Stimulated activated effector memory CD8-positive, alpha-beta T cell treated with anti-CD3 and anti-CD28 coated beads, Interleukin-12 subunit alpha, Interleukin-12 subunit beta, amount 100 ng/mL, for 72 hours (primary cell): ENCODE measurements at regions not wholly inside any gene's neighbourhood (a gene's known extent, or its start where the extent isn't known, plus 50 kb on each side); places are given as distances from the start of the nearest gene placed in this dataset.
A peak's percentile ranks its signal among the peaks of the same experiment; 100 is the strongest.
"Not testable (repeated sequence)": the region's sequence is repeated elsewhere in the genome, so short reads cannot be mapped to it uniquely, and the experiment has no call there.

Experiments used
- ATAC-seq: fragments of 150-1000 bp; cut with Tn5 transposase; 2 replicates; pipeline ENCODE4 v1.10.0; 2021
- DNase-seq, 2 donors: peaks; one replicate each; pipeline ENCODE4 v3.0.0; 2021 to 2022; ENCODE audit warnings: low spot score in 2 of 2
- H3K27ac Mint-ChIP-seq: one replicate; pipeline ENCODE4 v1.8.0; 2022; ENCODE audit warnings: mild to moderate bottlenecking, mixed read lengths
- H3K36me3 Mint-ChIP-seq: one replicate; pipeline ENCODE4 v1.8.0; 2022; ENCODE audit warnings: mild to moderate bottlenecking, mixed read lengths
- H3K4me1 Mint-ChIP-seq: one replicate; pipeline ENCODE4 v1.8.0; 2022; ENCODE audit warnings: mixed read lengths
- H3K4me3 Mint-ChIP-seq: one replicate; pipeline ENCODE4 v1.8.0; 2022; ENCODE audit warnings: mild to moderate bottlenecking, mixed read lengths
- H3K9me3 Mint-ChIP-seq: one replicate; pipeline ENCODE4 v1.8.0; 2022; ENCODE audit warnings: mixed read lengths

DNA sequence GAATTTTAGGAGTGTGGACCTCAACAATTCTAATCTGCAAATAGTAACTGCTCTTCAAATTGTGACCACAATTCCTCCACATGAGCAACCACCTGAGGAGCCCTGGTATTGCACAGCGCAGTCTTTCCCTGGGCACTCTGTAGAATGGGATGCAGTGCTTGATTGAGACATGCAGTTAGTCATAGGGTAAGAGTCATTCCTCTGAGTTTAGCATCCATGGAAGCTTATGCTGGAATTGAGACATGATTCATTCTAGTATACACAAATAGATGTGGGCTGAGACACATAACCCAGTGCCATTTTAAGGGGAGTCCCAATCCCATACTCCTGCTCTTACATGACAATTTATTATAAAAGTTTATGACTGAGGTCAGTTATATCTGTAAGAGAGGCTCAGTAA, 582.3 kb upstream of the CNTNAP2 start:
- no peak overlapping the region for H3K27ac Mint-ChIP-seq
- no peak for ATAC-seq
- DNase-seq = no peak
- H3K36me3 Mint-ChIP-seq = no peaks in the 10 kb centered on the region
- no peaks in the 10 kb centered on the region for H3K4me1 Mint-ChIP-seq
- H3K9me3 Mint-ChIP-seq = peaks cover 13% of the 10 kb centered on the region
- no peak overlapping the region for H3K4me3 Mint-ChIP-seq

DNA sequence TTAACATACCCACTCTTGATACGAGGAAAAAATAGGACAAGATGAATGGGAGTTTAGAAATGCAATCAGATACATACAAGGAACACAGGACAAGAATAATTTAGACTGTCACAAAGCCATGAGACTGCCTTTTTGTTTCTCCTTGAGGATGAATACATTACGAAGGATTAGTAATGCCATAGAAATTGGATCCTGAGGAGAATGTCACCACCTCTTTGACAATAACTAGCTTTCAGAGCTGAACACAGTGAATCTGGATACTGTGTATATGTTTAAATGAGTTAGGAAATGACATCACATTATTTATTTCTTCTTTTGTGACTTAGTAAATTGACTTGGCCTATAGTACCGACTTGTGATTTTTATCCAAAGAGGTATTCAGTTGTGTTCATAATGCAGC, 596.3 kb upstream of the CNTNAP2 start:
- Mint-ChIP-seq H3K36me3 (no peaks in the 10 kb centered on the region), H3K27ac (no peak overlapping the region), H3K4me3 (no peak overlapping the region), H3K4me1 (no peaks in the 10 kb centered on the region), H3K9me3 (peaks cover 6% of the 10 kb centered on the region)
- DNase-seq = no peak
- no peak for ATAC-seq

DNA sequence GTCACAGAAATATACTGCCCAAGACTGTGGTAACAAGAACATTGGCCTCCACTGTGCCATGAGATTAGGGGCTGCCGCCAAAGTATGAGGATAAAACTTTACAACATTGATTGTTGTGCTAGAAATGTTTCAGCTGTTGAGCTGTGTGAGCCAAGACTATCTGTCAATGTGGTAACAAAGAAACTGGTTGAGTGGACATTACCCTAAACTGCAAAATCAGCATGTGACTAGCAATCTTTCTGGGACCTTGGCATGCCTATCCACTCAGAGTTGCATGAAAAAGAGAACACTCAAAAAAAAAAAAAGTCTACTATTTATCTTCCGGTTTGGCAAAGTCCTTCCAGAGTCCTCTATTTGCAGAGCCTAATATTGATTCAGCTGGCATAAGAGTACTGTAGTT, 605.6 kb upstream of the CNTNAP2 start:
- DNase-seq (no peak), ATAC-seq (no peak)
- Mint-ChIP-seq H3K27ac (no peak overlapping the region), H3K4me1 (no peaks in the 10 kb centered on the region), H3K36me3 (no peaks in the 10 kb centered on the region), H3K9me3 (peaks cover 3% of the 10 kb centered on the region), H3K4me3 (no peak overlapping the region)

DNA sequence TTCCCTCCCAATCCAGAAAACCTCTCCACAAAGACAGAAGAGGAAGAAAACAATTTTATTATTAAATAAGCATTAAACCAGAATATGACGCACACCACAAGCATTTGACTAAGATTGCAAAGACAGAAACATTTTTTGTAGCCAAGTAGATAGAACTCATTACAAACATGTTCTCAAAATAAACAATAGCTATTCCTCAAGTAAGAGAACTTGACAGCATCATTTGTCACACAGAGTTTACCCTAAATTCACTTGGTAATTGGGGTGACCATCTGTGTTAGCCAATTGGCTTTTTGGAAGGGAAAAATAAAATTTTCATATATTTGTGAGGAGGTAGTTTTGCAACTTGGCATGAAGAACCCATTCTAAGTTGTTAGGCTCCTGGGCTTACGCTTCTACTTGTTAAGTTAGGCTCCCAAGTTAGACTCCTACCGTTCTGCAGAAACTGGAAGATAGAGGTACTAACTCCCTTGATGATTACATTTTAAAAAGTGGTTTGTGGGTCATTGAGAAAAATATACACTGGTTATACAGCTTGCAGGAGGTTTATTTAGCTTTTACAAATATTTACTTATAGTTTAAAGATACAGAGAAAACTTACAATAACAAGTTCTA, 618.6 kb upstream of the CNTNAP2 start:
- no peak overlapping the region for H3K4me3 Mint-ChIP-seq
- no peak for ATAC-seq
- no peak overlapping the region for H3K27ac Mint-ChIP-seq
- H3K36me3 Mint-ChIP-seq = no peaks in the 10 kb centered on the region
- H3K9me3 Mint-ChIP-seq = peaks cover 19% of the 10 kb centered on the region
- H3K4me1 Mint-ChIP-seq = no peaks in the 10 kb centered on the region
- DNase-seq = no peak

DNA sequence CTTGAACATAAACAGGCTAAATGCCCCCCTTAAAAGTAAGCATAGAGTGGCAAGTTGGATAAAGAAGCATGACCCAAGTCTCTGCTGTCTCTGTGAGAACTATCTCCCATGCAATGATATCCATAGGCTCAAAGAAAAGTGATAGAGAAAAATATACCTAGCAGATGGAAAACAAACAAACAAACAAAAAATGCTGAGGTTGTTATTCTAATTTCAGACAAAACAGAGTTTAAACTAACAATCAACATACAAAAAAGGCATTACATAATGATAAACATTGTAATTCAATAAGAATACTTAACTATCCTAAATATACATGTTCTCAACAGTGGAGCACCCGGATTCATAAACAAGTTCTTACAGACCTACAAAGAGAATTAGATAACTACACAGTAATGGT, 626.2 kb upstream of the CNTNAP2 start:
- Mint-ChIP-seq H3K9me3 (peaks cover 17% of the 10 kb centered on the region), H3K27ac (no peak overlapping the region), H3K4me1 (no peaks in the 10 kb centered on the region), H3K4me3 (no peak overlapping the region), H3K36me3 (no peaks in the 10 kb centered on the region)
- ATAC-seq (no peak), DNase-seq (no peak)

DNA sequence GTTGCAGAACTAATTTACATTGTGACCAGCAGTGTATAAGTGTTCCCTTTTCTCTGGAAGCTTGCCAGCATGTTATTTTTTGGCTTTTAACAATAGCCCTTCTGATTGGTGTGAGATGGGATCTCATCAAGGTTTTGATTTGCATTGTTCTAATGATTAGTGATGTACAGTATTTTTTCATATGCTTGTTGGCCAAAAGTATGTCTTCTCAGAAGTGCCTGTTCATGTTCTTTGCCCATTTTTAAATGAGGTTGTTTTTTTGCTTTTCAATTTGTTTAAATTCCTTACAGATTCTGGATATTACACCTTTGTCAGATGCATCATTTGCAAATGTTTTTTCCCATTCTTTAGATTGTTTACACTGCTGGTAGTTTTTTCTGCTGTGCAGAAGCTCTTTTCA, 627.0 kb upstream of the CNTNAP2 start:
- peaks cover 17% of the 10 kb centered on the region for H3K9me3 Mint-ChIP-seq
- ATAC-seq = no peak
- H3K4me1 Mint-ChIP-seq = no peaks in the 10 kb centered on the region
- H3K27ac Mint-ChIP-seq = no peak overlapping the region
- H3K36me3 Mint-ChIP-seq = no peaks in the 10 kb centered on the region
- no peak for DNase-seq
- no peak overlapping the region for H3K4me3 Mint-ChIP-seq

DNA sequence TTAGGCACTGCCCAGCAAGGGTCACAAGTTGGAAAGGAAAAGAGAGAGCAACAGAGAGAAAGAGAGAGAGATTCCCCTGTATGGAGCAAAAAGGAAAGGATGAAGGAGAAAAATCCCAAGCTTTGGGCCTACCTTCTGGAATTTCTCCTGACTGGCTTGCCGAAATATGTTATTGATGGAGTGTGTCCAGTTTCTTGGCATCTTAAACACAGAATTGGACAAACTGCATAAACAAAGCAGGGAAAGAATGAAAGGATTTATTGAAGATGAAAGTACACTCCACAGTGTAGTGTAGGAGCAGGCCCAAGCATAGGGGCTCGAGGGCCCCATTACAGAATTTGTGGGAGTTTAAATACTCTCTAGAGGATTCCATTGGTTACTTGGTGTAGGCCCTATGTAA, 627.8 kb upstream of the CNTNAP2 start:
- no peak for ATAC-seq
- no peak overlapping the region for H3K4me3 Mint-ChIP-seq
- peaks cover 13% of the 10 kb centered on the region for H3K9me3 Mint-ChIP-seq
- no peak for DNase-seq
- no peak overlapping the region for H3K27ac Mint-ChIP-seq
- H3K36me3 Mint-ChIP-seq = no peaks in the 10 kb centered on the region
- no peaks in the 10 kb centered on the region for H3K4me1 Mint-ChIP-seq

DNA sequence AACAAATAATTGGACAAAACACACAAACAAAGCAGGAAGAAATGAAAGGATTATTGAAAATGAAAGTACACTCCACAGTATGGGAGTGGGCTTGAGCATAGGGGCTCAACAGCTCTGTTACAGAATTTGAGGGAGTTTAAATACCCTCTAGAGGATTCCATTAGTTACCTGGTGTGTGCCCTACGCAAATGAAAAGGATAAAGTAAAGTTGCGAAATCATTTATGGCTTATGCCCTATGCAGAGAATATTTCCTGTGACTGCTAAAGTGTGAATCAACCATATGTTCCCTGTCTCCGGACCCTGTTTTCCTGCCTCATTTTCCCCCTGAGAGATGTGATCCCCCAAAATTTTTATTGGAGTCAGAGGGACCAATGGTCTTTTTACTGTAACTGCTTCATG, 634.6 kb upstream of the CNTNAP2 start:
- H3K9me3 Mint-ChIP-seq = peaks cover 8% of the 10 kb centered on the region
- DNase-seq = no peak
- no peaks in the 10 kb centered on the region for H3K36me3 Mint-ChIP-seq
- no peak overlapping the region for H3K27ac Mint-ChIP-seq
- no peaks in the 10 kb centered on the region for H3K4me1 Mint-ChIP-seq
- H3K4me3 Mint-ChIP-seq = no peak overlapping the region
- no peak for ATAC-seq

DNA sequence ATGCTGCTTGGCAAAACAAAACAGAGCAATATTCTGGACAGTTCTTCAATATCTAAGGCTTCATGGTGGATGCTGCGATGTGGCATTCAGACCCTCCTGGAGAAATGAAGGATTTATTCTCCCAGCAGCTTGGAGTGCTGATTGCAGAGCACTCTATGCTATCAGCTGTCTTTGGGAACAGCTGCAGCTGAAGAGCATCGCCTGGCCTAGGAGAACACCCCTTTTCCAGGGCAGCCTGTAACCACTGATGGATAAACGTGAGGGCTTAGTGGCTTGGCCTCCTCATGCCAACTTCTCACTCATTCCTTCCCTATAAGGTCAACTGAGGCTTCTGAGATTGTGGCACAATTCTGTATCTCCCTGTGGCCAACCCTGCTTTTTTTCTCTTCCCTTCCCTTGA, 638.1 kb upstream of the CNTNAP2 start:
- ATAC-seq = no peak
- Mint-ChIP-seq H3K4me1 (no peaks in the 10 kb centered on the region), H3K4me3 (no peak overlapping the region), H3K27ac (no peak overlapping the region), H3K36me3 (no peaks in the 10 kb centered on the region), H3K9me3 (peaks cover 14% of the 10 kb centered on the region)
- no peak for DNase-seq

DNA sequence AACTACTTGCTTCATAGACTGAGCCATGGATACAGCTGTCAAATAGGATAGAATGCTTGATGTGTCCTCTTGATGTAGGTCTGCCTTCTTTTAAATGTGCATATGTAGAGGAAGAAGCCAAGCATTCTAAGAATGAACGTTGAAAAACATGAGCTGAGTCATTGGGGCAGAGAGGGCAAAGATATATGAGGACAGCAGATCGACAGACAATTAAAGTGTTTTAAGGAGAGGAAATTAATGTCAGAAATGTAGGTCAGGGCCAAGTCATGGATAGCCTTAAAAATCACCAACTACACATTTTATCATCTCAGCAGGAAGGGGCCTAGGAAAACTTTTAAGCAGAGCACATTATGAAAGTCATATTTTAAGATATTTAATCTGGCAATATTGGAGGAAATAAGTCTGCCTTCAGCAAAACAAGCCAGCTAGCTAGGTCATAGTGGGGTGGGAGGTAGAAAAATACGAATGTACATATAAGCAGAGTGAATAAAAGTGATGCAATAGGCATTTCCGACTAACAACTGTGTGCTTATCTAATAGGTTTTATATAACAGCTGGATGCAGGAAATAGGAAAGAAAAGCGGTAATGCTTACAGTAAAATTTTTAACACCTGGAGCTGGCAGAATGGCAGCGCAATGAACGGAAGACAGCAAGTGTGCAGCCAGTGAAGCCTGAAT, 638.3 kb upstream of the TPK1 start:
- Mint-ChIP-seq H3K4me1 (no peaks in the 10 kb centered on the region), H3K9me3 (peaks cover 18% of the 10 kb centered on the region), H3K27ac (no peak overlapping the region), H3K36me3 (no peaks in the 10 kb centered on the region), H3K4me3 (no peak overlapping the region)
- no peak for ATAC-seq
- no peak for DNase-seq

DNA sequence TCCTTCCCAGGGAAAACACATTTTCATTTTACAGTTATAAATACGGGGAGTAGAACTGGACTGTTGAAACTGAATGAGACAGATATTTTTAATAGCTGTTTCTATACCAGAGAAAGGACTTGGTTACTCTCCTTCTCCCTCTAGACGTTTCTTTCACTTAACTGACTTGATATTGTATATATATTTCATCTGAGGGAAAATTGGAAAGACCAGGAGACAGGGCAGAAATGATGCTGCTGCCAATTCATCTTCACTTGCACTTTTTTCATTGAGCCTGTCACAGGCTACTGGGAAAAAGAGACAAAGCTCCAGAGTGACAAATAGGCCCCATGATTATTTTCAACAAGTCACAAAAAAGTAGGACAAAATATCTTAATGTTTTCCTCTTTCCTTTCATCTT, 636.0 kb upstream of the TPK1 start:
- Mint-ChIP-seq H3K9me3 (peaks cover 23% of the 10 kb centered on the region), H3K4me3 (no peak overlapping the region), H3K4me1 (no peaks in the 10 kb centered on the region), H3K36me3 (no peaks in the 10 kb centered on the region), H3K27ac (no peak overlapping the region)
- DNase-seq = no peak
- ATAC-seq = no peak

DNA sequence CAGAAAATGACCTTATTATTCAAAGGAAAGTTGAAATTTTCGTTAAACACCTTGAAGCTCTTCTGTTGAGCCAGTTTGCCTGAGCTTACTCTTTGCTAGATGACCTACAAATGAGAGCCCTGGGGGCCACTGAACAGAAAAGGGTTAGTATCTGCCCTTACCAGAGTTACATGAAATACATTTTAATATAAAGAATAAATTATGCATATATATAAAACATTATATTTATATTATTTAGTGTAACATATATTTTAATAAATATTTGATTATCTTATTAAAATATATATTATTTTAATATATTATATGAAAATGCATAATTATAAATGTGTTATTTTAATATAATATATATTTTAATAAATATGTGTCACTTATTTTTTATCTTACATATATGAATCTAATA, 628.4 kb upstream of the TPK1 start:
- H3K4me3 Mint-ChIP-seq = no peak overlapping the region
- no peaks in the 10 kb centered on the region for H3K4me1 Mint-ChIP-seq
- peaks cover 12% of the 10 kb centered on the region for H3K9me3 Mint-ChIP-seq
- ATAC-seq = no peak
- no peak overlapping the region for H3K27ac Mint-ChIP-seq
- DNase-seq = no peak
- no peaks in the 10 kb centered on the region for H3K36me3 Mint-ChIP-seq

DNA sequence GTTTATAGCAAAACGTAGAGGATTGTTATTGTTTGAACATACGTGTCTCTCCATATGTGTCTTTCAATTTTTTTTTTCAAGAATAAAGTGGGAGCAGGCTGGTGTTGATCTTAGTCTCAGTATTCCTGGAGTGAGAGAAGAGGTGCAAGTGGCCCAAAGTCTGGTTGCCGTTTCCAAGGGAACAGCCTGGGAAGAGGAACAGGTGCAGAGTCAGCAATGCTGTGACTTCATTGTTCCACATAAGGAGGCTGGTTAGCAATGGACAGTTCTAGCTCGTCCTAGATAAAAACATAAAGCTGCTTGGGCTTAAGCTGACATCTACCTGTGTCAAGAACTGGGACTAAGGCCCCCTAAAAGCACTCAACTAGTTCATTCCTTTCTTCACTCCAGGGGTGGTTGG, 626.6 kb upstream of the TPK1 start:
- H3K27ac Mint-ChIP-seq = no peak overlapping the region
- DNase-seq (no peak), ATAC-seq (no peak)
- H3K4me1 Mint-ChIP-seq = no peaks in the 10 kb centered on the region
- no peaks in the 10 kb centered on the region for H3K36me3 Mint-ChIP-seq
- H3K4me3 Mint-ChIP-seq = no peak overlapping the region
- peaks cover 9% of the 10 kb centered on the region for H3K9me3 Mint-ChIP-seq

DNA sequence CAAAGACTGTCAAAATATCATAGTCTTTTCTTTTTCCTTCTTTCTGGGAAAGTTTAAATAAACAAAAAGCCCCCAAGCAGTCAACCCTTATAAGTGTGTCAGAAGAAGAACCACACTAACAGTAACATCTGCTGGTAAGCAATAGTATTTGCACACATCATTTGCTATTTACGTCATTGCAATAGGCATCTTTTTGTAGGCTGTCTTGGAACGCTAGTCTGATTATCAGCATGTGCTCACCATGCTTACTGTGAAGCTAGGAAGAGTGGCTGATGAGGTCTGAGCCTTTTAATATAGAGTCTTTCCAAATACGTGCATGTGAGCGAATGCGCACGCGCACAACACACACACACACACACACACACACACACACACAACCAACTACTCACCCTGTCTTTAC, 599.0 kb upstream of the TPK1 start:
- H3K27ac Mint-ChIP-seq = no peak overlapping the region

DNA sequence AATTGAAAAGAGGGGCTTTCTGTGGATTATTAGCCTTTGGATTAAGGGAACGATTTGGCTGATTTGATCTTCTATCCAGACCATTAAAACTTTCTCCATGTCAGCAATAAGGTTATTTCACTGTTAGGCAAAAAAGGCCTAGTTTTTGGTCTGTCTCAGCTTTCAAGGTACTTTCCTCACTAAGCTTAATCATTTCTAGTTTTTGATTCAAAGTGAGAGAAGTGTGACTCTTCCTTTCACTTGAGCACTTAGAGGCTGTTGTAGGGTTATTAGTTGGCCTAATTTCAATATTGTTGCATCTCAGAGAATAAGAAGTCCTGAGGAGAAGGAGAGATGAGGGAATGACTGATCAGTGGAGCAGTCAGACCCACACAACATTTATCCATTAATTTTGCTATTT, 596.0 kb upstream of the TPK1 start:
- no peaks in the 10 kb centered on the region for H3K4me1 Mint-ChIP-seq
- peaks cover 24% of the 10 kb centered on the region for H3K9me3 Mint-ChIP-seq

More for the DNA sequence above, 599.0 kb upstream of the TPK1 start:
- H3K4me1 Mint-ChIP-seq = no peaks in the 10 kb centered on the region
- DNase-seq = no peak
- H3K36me3 Mint-ChIP-seq = no peaks in the 10 kb centered on the region
- ATAC-seq = no peak
- H3K4me3 Mint-ChIP-seq = no peak overlapping the region
- peaks cover 16% of the 10 kb centered on the region for H3K9me3 Mint-ChIP-seq

DNA sequence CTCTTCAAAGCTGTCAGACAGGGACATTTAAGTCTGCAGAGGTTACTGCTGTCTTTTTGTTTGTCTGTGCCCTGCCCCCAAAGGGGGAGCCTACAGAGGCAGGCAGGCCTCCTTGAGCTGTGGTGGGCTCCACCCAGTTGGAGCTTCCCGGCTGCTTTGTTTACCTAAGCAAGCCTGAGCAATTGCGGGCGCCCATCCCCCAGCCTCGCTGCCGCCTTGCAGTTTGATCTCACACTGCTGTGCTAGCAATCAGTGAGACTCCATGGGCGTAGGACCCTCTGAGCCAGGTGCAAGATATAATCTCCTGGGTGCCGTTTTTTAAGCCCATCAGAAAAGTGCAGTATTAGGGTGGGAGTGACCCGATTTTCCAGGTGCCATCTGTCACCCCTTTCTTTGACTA, 582.6 kb upstream of the TPK1 start:
- not testable (repeated sequence) for H3K4me3 Mint-ChIP-seq, H3K4me1 Mint-ChIP-seq, H3K9me3 Mint-ChIP-seq, ATAC-seq, DNase-seq, H3K27ac Mint-ChIP-seq, H3K36me3 Mint-ChIP-seq

More for the DNA sequence above, 596.0 kb upstream of the TPK1 start:
- peak; percentile 31 for ATAC-seq
- Mint-ChIP-seq H3K4me3 (no peak overlapping the region), H3K27ac (no peak overlapping the region), H3K36me3 (no peaks in the 10 kb centered on the region)
- DNase-seq = no peak
